ENCODE measurements at regions not wholly inside any gene's neighbourhood (a gene's known extent, or its start where the extent isn't known, plus 50 kb on each side); places are given as distances from the start of the nearest gene placed in this dataset.

- Histone ChIP-seq H3K36me3 (ENCODE audit: control insufficient read depth in 4 of 4, insufficient read depth in 3 of 4, low read depth in 1 of 4, low read length in 3 of 4) (no peaks in the 10 kb centered on the region), H3K4me3 (ENCODE audit: low read depth in 1 of 3, low read length in 3 of 3) (no peak overlapping the region), H3K27ac (ENCODE audit: low read depth in 1 of 2, low read length in 2 of 2) (no peak overlapping the region), H3K4me1 (ENCODE audit: control insufficient read depth in 4 of 4, insufficient read depth in 4 of 4, low read length in 3 of 4) (peaks cover 0 to 4% (median 1%) of the 10 kb centered on the region in 4 donors), H3K9ac (ENCODE audit: low read depth in 1 of 2, low read length in 2 of 2) (no peak overlapping the region), H3K9me3 (ENCODE audit: control insufficient read depth in 4 of 4, low read length in 3 of 4) (no peaks in the 10 kb centered on the region), H3K27me3 (ENCODE audit: control insufficient read depth in 4 of 4, insufficient read depth in 4 of 4, low read length in 3 of 4) (no peaks in the 10 kb centered on the region)
- DNase-seq (ENCODE audit: low spot score): no peak
- TF ChIP-seq SP1 (IDR thresholded peaks at IDR 0.05) (no peak), ZBTB33 (IDR thresholded peaks at IDR 0.05) (no peak), YY1 (IDR thresholded peaks at IDR 0.05) (no peak), EGR1 (IDR thresholded peaks at IDR 0.05; ENCODE audit: low read depth in 2 of 2) (no peak), ATF3 (IDR thresholded peaks at IDR 0.05) (no peak), NR2F2 (IDR thresholded peaks at IDR 0.05) (no peak), JUND (IDR thresholded peaks at IDR 0.05) (no peak), MAX (IDR thresholded peaks at IDR 0.05) (no peak), FOXA1 (IDR thresholded peaks at IDR 0.05) (no peak), HNF4G (IDR thresholded peaks at IDR 0.05) (no peak), FOXA2 (IDR thresholded peaks at IDR 0.05) (no peak), GABPA (IDR thresholded peaks at IDR 0.05 in 1 of 2, conservative IDR thresholded peaks at IDR 0.05 in 1 of 2) (no peak)
- WGBS: 77% methylated on average over 15 of the region's 15 CpGs
These were observed 71.4 kb upstream of the GRK3 start for GRCh38 chr22:25492841-25493734.

- WGBS: 81% methylated on average over 4 of the region's 4 CpGs
- no peak overlapping the region for H3K27ac ChIP-seq (ENCODE audit: low read depth in 1 of 2, low read length in 2 of 2)
- H3K9me3 ChIP-seq (ENCODE audit: control insufficient read depth in 4 of 4, low read length in 3 of 4): no peaks in the 10 kb centered on the region
These were observed 70.7 kb upstream of the GRK3 start for GRCh38 chr22:25493794-25494193.

More at GRCh38 chr22:25493794-25494193, 70.7 kb upstream of the GRK3 start:
- no peaks in the 10 kb centered on the region for H3K36me3 ChIP-seq (ENCODE audit: control insufficient read depth in 4 of 4, insufficient read depth in 3 of 4, low read depth in 1 of 4, low read length in 3 of 4)
- no peak for DNase-seq (ENCODE audit: low spot score)
- H3K27me3 ChIP-seq (ENCODE audit: control insufficient read depth in 4 of 4, insufficient read depth in 4 of 4, low read length in 3 of 4): no peaks in the 10 kb centered on the region
- H3K4me1 ChIP-seq (ENCODE audit: control insufficient read depth in 4 of 4, insufficient read depth in 4 of 4, low read length in 3 of 4): peaks cover 0 to 4% (median 0%) of the 10 kb centered on the region in 4 donors
- TF ChIP-seq CTCF (IDR thresholded peaks at IDR 0.05; ENCODE audit: low read depth, low read length, missing input control) (no peak), SP1 (IDR thresholded peaks at IDR 0.05) (no peak), YY1 (IDR thresholded peaks at IDR 0.05) (no peak), FOXA1 (IDR thresholded peaks at IDR 0.05) (no peak), TAF1 (conservative IDR thresholded peaks at IDR 0.05) (no peak), RAD21 (IDR thresholded peaks at IDR 0.05) (no peak), REST (IDR thresholded peaks at IDR 0.05) (no peak)
- no peak overlapping the region for H3K4me3 ChIP-seq (ENCODE audit: low read depth in 1 of 3, low read length in 3 of 3)
- H3K9ac ChIP-seq (ENCODE audit: low read depth in 1 of 2, low read length in 2 of 2): no peak overlapping the region
